IPS-NIHi11 (cell line): ENCODE measurements at regions not wholly inside any gene's neighbourhood (a gene's known extent, or its start where the extent isn't known, plus 50 kb on each side); places are given as distances from the start of the nearest gene placed in this dataset.

Source experiments
- DNase-seq: peaks from one replicate; pipeline ENCODE4 v3.0.0; 2012; ENCODE audit warnings: mixed read lengths, low spot score

GRCh38 chr4:136395212-136395722, 1137.0 kb downstream of the PCDH18 start:
- DNase-seq = no peak

- DNase-seq = no peak
Measured at GRCh38 chr4:136392576-136392975, 1139.7 kb downstream of the PCDH18 start.

GRCh38 chr4:136390824-136391223, 1141.5 kb downstream of the PCDH18 start:
- no peak for DNase-seq

- no peak for DNase-seq
Measured at GRCh38 chr4:136383082-136383481, 1149.2 kb downstream of the PCDH18 start.

GRCh38 chr4:136371231-136371630, 1161.1 kb downstream of the PCDH18 start:
- no peak for DNase-seq

- no peak for DNase-seq
Measured at GRCh38 chr4:136369073-136369472, 1163.2 kb downstream of the PCDH18 start.

- no peak for DNase-seq
Measured at GRCh38 chr4:136357556-136357955, 1174.7 kb downstream of the PCDH18 start.

- no peak for DNase-seq
Measured at GRCh38 chr4:136355970-136356369, 1176.3 kb downstream of the PCDH18 start.

GRCh38 chr4:136343340-136343739, 1189.0 kb downstream of the PCDH18 start:
- no peak for DNase-seq

- DNase-seq = no peak
Measured at GRCh38 chr4:136342666-136343065, 1189.6 kb downstream of the PCDH18 start.

- DNase-seq = no peak
Measured at GRCh38 chr4:136337216-136337615, 1195.1 kb downstream of the PCDH18 start.

- DNase-seq = no peak
Measured at GRCh38 chr4:136336479-136336878, 1195.8 kb downstream of the PCDH18 start.

- peak; percentile 8 for DNase-seq
Measured at GRCh38 chr4:136329042-136329662, 1203.1 kb downstream of the PCDH18 start.

- no peak for DNase-seq
Measured at GRCh38 chr4:136328131-136328530, 1204.2 kb downstream of the PCDH18 start.

- no peak for DNase-seq
Measured at GRCh38 chr4:136320465-136320813, 1211.9 kb downstream of the PCDH18 start.

GRCh38 chr4:136319789-136320464, 1212.4 kb downstream of the PCDH18 start:
- DNase-seq = no peak

- no peak for DNase-seq
Measured at GRCh38 chr4:136316961-136317360, 1215.3 kb downstream of the PCDH18 start.

GRCh38 chr4:136314686-136315085, 1217.6 kb downstream of the PCDH18 start:
- no peak for DNase-seq

- DNase-seq = no peak
Measured at GRCh38 chr4:136311774-136312173, 1220.5 kb downstream of the PCDH18 start.

- no peak for DNase-seq
Measured at GRCh38 chr4:136307765-136308164, 1224.5 kb downstream of the PCDH18 start.

GRCh38 chr4:136306361-136306760, 1225.9 kb downstream of the PCDH18 start:
- DNase-seq = no peak

- DNase-seq = no peak
Measured at GRCh38 chr4:136302566-136302965, 1229.7 kb downstream of the PCDH18 start.

- no peak for DNase-seq
Measured at GRCh38 chr4:136301749-136302495, 1230.4 kb downstream of the PCDH18 start.
